ENCODE measurements at regions not wholly inside any gene's neighbourhood (a gene's known extent, or its start where the extent isn't known, plus 50 kb on each side); places are given as distances from the start of the nearest gene placed in this dataset.

- H3K9ac ChIP-seq (ENCODE audit: control insufficient read depth, extremely low read depth, insufficient read depth, low read length): no peak overlapping the region
- H3K27me3 ChIP-seq (ENCODE audit: control insufficient read depth, extremely low read depth, insufficient read depth, low read length): no peaks in the 10 kb centered on the region
- no peaks in the 10 kb centered on the region for H3K9me3 ChIP-seq (ENCODE audit: control insufficient read depth, low read depth, low read length)
- dilution Hi-C loops (cut with MboI; ENCODE audit: extremely low pct_ligation_motif_present, low sequenced_read_pairs): no loop called here
- H3K9me1 ChIP-seq (ENCODE audit: control insufficient read depth, extremely low read depth, insufficient read depth, low read length): no peaks in the 10 kb centered on the region
- no peak overlapping the region for H3K4me2 ChIP-seq (ENCODE audit: control insufficient read depth, extremely low read depth, insufficient read depth, low read depth, low read length)
- no peaks in the 10 kb centered on the region for H3K36me3 ChIP-seq (ENCODE audit: control insufficient read depth in 2 of 2, extremely low read depth in 1 of 2, insufficient read depth in 2 of 2, low read length in 2 of 2)
- no peaks in the 10 kb centered on the region for H3K4me1 ChIP-seq (ENCODE audit: control insufficient read depth, extremely low read depth, insufficient read depth, low read length)
- DNase-seq (ENCODE audit: low read depth, low spot score): no peak
- TF ChIP-seq EZH2 (IDR thresholded peaks at IDR 0.05; ENCODE audit: low read length) (no peak), CTCF (optimal IDR thresholded peaks at IDR 0.05 in 1 of 3, IDR thresholded peaks at IDR 0.05 in 1 of 3, conservative IDR thresholded peaks at IDR 0.05 in 1 of 3; ENCODE audit: extremely low read depth in 1 of 3, insufficient read depth in 2 of 3, low read length in 3 of 3) (no peak)
- H3K79me2 ChIP-seq (ENCODE audit: control insufficient read depth, insufficient read depth, low read length): no peaks in the 10 kb centered on the region
- H2AFZ ChIP-seq (ENCODE audit: control insufficient read depth, low read length): no peak overlapping the region
- H4K20me1 ChIP-seq (ENCODE audit: control insufficient read depth, extremely low read depth, insufficient read depth, low read length): no peaks in the 10 kb centered on the region
- H3K27ac ChIP-seq (ENCODE audit: control insufficient read depth, insufficient read depth, low read length): no peak overlapping the region
- FAIRE-seq: no peak
- no peak overlapping the region for H3K4me3 ChIP-seq (ENCODE audit: control insufficient read depth in 2 of 3, extremely low read depth in 1 of 3, insufficient read depth in 2 of 3, low read depth in 1 of 3, low read length in 3 of 3)
Measured at GRCh38 chr2:18401471-18401870, 159.0 kb downstream of the RDH14 start.

GRCh38 chr2:18399601-18400000, 160.9 kb downstream of the RDH14 start:
- H3K9me1 ChIP-seq (ENCODE audit: control insufficient read depth, extremely low read depth, insufficient read depth, low read length): no peaks in the 10 kb centered on the region
- no peak overlapping the region for H3K9ac ChIP-seq (ENCODE audit: control insufficient read depth, extremely low read depth, insufficient read depth, low read length)
- no peak overlapping the region for H3K4me3 ChIP-seq (ENCODE audit: control insufficient read depth in 2 of 3, extremely low read depth in 1 of 3, insufficient read depth in 2 of 3, low read depth in 1 of 3, low read length in 3 of 3)
- H3K4me2 ChIP-seq (ENCODE audit: control insufficient read depth, extremely low read depth, insufficient read depth, low read depth, low read length): no peak overlapping the region
- H3K36me3 ChIP-seq (ENCODE audit: control insufficient read depth in 2 of 2, extremely low read depth in 1 of 2, insufficient read depth in 2 of 2, low read length in 2 of 2): no peaks in the 10 kb centered on the region
- H3K27me3 ChIP-seq (ENCODE audit: control insufficient read depth, extremely low read depth, insufficient read depth, low read length): no peaks in the 10 kb centered on the region
- no peaks in the 10 kb centered on the region for H3K79me2 ChIP-seq (ENCODE audit: control insufficient read depth, insufficient read depth, low read length)
- H4K20me1 ChIP-seq (ENCODE audit: control insufficient read depth, extremely low read depth, insufficient read depth, low read length): no peaks in the 10 kb centered on the region
- FAIRE-seq (peak; percentile 75), DNase-seq (ENCODE audit: low read depth, low spot score) (no peak)
- H3K27ac ChIP-seq (ENCODE audit: control insufficient read depth, insufficient read depth, low read length): no peak overlapping the region
- H3K4me1 ChIP-seq (ENCODE audit: control insufficient read depth, extremely low read depth, insufficient read depth, low read length): no peaks in the 10 kb centered on the region
- no peak overlapping the region for H2AFZ ChIP-seq (ENCODE audit: control insufficient read depth, low read length)
- TF ChIP-seq CTCF (optimal IDR thresholded peaks at IDR 0.05 in 1 of 3, IDR thresholded peaks at IDR 0.05 in 1 of 3, conservative IDR thresholded peaks at IDR 0.05 in 1 of 3; ENCODE audit: extremely low read depth in 1 of 3, insufficient read depth in 2 of 3, low read length in 3 of 3) (no peak), EZH2 (IDR thresholded peaks at IDR 0.05; ENCODE audit: low read length) (no peak)
- dilution Hi-C loops (cut with MboI; ENCODE audit: extremely low pct_ligation_motif_present, low sequenced_read_pairs): no loop called here
- no peaks in the 10 kb centered on the region for H3K9me3 ChIP-seq (ENCODE audit: control insufficient read depth, low read depth, low read length)

All from keratinocyte (primary cell).